ENCODE measurements at regions not wholly inside any gene's neighbourhood (a gene's known extent, or its start where the extent isn't known, plus 50 kb on each side); places are given as distances from the start of the nearest gene placed in this dataset.

GRCh38 chr16:79895917-79896203 is 295.3 kb upstream of the MAF start:
- WGBS, 5 donors: 52 to 85% (median 68%) methylated on average over 6 of the region's 6 CpGs
- DNase-seq: no peak
- Histone ChIP-seq H3K9me3 (no peaks in the 10 kb centered on the region), H3K4me1 (no peaks in the 10 kb centered on the region), H3K27ac (no peak overlapping the region), H3K4me3 (no peak overlapping the region), H3K36me3 (no peaks in the 10 kb centered on the region), H3K27me3 (no peaks in the 10 kb centered on the region)
- intact Hi-C loops (cut with DNase I; ENCODE audit: low total_unique reads): no loop called here
- no peak for TF ChIP-seq EP300 (IDR thresholded peaks at IDR 0.05)
- no peak for TF ChIP-seq POLR2A (IDR thresholded peaks at IDR 0.05)
- no peak for TF ChIP-seq CTCF (IDR thresholded peaks at IDR 0.05)
- no peak for TF ChIP-seq POLR2AphosphoS5 (IDR thresholded peaks at IDR 0.05)

GRCh38 chr16:79895053-79895916 is 294.7 kb upstream of the MAF start:
- 72 to 96% (median 78%) methylated on average over 6 to 10 of the region's 10 CpGs for WGBS, 5 donors
- no peak for DNase-seq
- no peaks in the 10 kb centered on the region for H3K9me3 ChIP-seq
- no peaks in the 10 kb centered on the region for H3K4me1 ChIP-seq
- H3K27ac ChIP-seq: no peak overlapping the region
- H3K27me3 ChIP-seq: no peaks in the 10 kb centered on the region
- intact Hi-C loops (cut with DNase I; ENCODE audit: low total_unique reads): no loop called here
- H3K4me3 ChIP-seq: no peak overlapping the region
- no peak for TF ChIP-seq POLR2A (IDR thresholded peaks at IDR 0.05)
- no peak for TF ChIP-seq EP300 (IDR thresholded peaks at IDR 0.05)
- TF ChIP-seq CTCF (IDR thresholded peaks at IDR 0.05): no peak
- no peak for TF ChIP-seq POLR2AphosphoS5 (IDR thresholded peaks at IDR 0.05)
- no peaks in the 10 kb centered on the region for H3K36me3 ChIP-seq

- no peak for TF ChIP-seq CTCF (IDR thresholded peaks at IDR 0.05)
- TF ChIP-seq EP300 (IDR thresholded peaks at IDR 0.05): no peak
- no peak for TF ChIP-seq POLR2A (IDR thresholded peaks at IDR 0.05)
- no peak for TF ChIP-seq POLR2AphosphoS5 (IDR thresholded peaks at IDR 0.05)
- intact Hi-C loops (cut with DNase I; ENCODE audit: low total_unique reads): no loop called here
Measured at GRCh38 chr16:79893445-79893844, 292.9 kb upstream of the MAF start.

GRCh38 chr16:79892278-79892677 is 291.7 kb upstream of the MAF start:
- intact Hi-C loops (cut with DNase I; ENCODE audit: low total_unique reads): no loop called here
- no peak overlapping the region for H3K27ac ChIP-seq
- TF ChIP-seq CTCF (IDR thresholded peaks at IDR 0.05): no peak
- no peak for TF ChIP-seq POLR2A (IDR thresholded peaks at IDR 0.05)
- no peak for TF ChIP-seq POLR2AphosphoS5 (IDR thresholded peaks at IDR 0.05)
- no peak for TF ChIP-seq EP300 (IDR thresholded peaks at IDR 0.05)
- H3K4me3 ChIP-seq: no peak overlapping the region
- H3K9me3 ChIP-seq: no peaks in the 10 kb centered on the region
- 86 to 96% (median 89%) methylated on average over 3 of the region's 3 CpGs for WGBS, 5 donors
- H3K27me3 ChIP-seq: no peaks in the 10 kb centered on the region
- no peaks in the 10 kb centered on the region for H3K36me3 ChIP-seq
- H3K4me1 ChIP-seq: no peaks in the 10 kb centered on the region
- DNase-seq: no peak

More at GRCh38 chr16:79893445-79893844, 292.9 kb upstream of the MAF start:
- no peak overlapping the region for H3K27ac ChIP-seq
- no peak for DNase-seq
- no peaks in the 10 kb centered on the region for H3K9me3 ChIP-seq
- H3K4me3 ChIP-seq: no peak overlapping the region
- no peaks in the 10 kb centered on the region for H3K4me1 ChIP-seq
- no peaks in the 10 kb centered on the region for H3K36me3 ChIP-seq
- WGBS, 5 donors: 60 to 80% (median 68%) methylated on average over 3 of the region's 3 CpGs
- H3K27me3 ChIP-seq: no peaks in the 10 kb centered on the region
